ENCODE measurements at regions not wholly inside any gene's neighbourhood (a gene's known extent, or its start where the extent isn't known, plus 50 kb on each side); places are given as distances from the start of the nearest gene placed in this dataset.

DNA sequence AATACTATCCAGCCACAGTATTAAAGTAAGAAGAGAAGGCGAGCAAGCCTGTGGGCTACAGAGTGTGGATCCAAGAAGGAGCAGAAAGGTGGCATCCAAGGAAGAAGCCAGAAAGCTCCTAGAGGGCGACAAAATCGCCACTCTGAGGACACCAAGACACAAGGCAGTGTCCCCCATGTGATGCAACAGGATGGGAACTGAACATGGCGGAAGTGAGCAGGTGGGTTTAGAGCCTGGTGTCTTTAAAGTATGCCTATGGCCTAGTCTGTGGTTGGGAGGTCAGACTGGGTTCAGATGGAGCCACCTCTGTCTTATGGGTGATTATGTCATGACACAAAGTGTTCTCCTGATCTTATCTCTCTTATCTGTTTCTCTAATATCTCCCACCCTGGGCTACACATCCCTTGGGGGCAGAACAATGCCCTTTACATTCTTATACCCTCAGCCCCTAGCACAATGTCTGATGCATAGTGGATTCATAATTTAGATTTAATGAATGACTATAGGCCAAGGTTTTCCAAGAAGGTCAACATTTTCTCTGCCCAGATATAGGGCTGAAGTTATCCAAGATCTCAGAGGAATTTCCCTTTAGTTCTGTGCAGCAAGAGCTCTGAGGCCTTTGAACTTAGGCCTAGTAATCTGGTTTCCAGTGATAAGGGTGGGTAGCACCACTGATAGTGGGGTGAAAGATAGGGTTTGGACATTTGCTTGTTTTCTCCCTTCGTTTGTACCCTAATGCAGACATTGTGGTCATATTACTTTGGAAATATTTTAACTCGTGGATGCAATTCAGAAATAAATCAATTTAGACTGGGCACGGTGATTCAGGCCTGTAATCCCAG is 167.3 kb upstream of the AKIRIN2 start:
- in situ Hi-C loops (cut with HindIII; ENCODE audit: low sequenced_read_pairs), result no loop called here
- no peak overlapping the region for H3K4me3 ChIP-seq (ENCODE audit: low read depth, low read length)
- TF ChIP-seq, protein P1, sequence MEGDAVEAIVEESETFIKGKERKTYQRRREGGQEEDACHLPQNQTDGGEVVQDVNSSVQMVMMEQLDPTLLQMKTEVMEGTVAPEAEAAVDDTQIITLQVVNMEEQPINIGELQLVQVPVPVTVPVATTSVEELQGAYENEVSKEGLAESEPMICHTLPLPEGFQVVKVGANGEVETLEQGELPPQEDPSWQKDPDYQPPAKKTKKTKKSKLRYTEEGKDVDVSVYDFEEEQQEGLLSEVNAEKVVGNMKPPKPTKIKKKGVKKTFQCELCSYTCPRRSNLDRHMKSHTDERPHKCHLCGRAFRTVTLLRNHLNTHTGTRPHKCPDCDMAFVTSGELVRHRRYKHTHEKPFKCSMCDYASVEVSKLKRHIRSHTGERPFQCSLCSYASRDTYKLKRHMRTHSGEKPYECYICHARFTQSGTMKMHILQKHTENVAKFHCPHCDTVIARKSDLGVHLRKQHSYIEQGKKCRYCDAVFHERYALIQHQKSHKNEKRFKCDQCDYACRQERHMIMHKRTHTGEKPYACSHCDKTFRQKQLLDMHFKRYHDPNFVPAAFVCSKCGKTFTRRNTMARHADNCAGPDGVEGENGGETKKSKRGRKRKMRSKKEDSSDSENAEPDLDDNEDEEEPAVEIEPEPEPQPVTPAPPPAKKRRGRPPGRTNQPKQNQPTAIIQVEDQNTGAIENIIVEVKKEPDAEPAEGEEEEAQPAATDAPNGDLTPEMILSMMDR (IDR thresholded peaks at IDR 0.05; ENCODE audit: low read depth, low read length), result no peak
- DNase-seq (ENCODE audit: low read depth, low spot score), result no peak

DNA sequence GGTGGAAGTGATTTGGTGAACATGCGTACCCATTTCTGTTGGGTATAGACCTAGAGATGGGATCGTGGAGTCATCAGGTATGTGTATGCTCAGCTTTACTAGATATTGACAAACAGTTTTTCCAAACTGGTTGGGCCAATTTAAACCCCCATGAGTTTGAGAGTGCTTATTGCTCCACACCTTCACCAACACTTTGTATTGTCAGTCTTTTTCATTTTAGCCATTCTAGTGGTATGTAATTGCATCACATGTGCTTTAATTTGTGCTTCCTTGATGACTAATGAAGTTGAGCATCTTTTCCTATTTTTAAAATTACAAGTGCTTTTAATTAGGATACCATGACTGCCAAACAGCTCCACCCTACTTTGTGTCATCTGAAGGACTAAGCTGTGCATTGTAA is 158.9 kb upstream of the AKIRIN2 start:
- in situ Hi-C loops (cut with HindIII; ENCODE audit: low sequenced_read_pairs), result no loop called here

DNA sequence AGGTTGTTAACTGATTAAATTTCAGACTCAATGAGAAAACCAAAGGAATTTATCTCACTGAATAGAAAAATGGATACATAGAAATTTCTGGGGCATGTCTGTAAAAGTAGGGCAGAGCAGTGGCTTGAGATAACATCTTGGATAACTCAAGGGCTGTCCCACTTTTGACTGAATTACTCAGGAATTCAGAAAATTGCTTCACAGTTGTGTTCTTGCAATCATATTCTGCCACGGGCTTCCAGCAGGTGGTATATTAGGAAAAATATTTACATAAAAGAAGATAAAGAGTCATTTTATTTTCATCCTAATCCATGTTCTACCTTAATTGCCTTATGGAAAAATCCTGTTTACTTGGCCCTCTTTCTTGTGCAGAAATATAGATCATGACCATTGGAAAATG is 156.4 kb upstream of the AKIRIN2 start:
- in situ Hi-C loops (cut with HindIII; ENCODE audit: low sequenced_read_pairs), result no loop called here
- DNase-seq (ENCODE audit: low read depth, low spot score), result no peak
- TF ChIP-seq, protein P1 (IDR thresholded peaks at IDR 0.05; ENCODE audit: low read depth, low read length), result no peak
- no peak overlapping the region for H3K4me3 ChIP-seq (ENCODE audit: low read depth, low read length)

More for the DNA sequence above, 158.9 kb upstream of the AKIRIN2 start:
- H3K4me3 ChIP-seq (ENCODE audit: low read depth, low read length), result no peak overlapping the region
- no peak for DNase-seq (ENCODE audit: low read depth, low spot score)
- TF ChIP-seq, protein P1 (IDR thresholded peaks at IDR 0.05; ENCODE audit: low read depth, low read length), result no peak

DNA sequence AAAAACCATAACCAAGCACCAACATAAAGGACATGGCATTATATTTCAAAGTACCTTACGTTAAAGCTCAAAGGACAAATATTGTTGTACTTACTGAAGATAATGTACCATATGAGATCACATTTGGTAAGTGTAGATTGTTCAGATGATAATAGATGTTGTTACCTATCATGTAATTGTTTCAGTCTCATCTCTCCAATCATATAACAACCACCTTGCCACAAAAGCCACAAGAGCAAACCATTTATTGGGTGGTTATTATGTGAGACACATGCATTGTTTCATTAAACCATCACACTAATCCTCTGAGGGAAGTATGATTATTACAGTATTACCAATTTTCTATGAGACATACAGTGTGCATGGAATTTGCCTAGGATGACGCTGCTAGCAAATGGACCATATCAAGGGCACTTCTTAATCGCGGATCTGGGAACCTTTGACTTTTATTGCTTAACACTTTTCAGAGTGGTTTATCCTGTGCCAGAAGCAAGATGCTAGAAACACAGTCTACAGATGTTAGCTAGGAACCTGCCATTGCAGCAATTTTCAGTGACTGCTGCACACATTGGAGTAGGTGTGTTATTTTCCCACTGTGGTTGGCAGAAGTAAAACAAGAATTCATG is 149.8 kb upstream of the AKIRIN2 start:
- no peak for DNase-seq (ENCODE audit: low read depth, low spot score)
- TF ChIP-seq, protein P1 (IDR thresholded peaks at IDR 0.05; ENCODE audit: low read depth, low read length), result no peak
- in situ Hi-C loops (cut with HindIII; ENCODE audit: low sequenced_read_pairs), result no loop called here
- H3K4me3 ChIP-seq (ENCODE audit: low read depth, low read length), result no peak overlapping the region

DNA sequence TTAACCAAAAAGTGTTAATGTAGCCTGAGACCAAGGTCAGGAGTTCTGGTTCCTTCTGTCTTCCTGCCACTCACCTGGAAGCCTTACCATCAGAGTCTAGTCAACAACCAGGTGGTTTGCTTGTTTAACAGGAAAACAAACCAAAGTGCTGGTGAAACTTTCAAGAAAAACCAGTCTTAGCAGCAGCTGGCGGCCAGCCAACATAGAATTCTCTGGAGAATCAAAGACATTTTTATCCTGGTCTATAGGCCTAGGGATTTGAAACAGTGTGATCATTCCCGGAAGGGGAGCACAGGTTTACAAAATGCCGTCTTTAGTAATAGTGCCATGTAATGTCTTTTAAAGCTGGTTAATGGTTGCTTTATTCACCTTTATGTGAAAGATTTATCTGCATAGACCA is 146.6 kb upstream of the AKIRIN2 start:
- TF ChIP-seq, protein P1 (IDR thresholded peaks at IDR 0.05; ENCODE audit: low read depth, low read length), result no peak
- H3K4me3 ChIP-seq (ENCODE audit: low read depth, low read length), result no peak overlapping the region
- DNase-seq (ENCODE audit: low read depth, low spot score), result no peak
- in situ Hi-C loops (cut with HindIII; ENCODE audit: low sequenced_read_pairs), result no loop called here

DNA sequence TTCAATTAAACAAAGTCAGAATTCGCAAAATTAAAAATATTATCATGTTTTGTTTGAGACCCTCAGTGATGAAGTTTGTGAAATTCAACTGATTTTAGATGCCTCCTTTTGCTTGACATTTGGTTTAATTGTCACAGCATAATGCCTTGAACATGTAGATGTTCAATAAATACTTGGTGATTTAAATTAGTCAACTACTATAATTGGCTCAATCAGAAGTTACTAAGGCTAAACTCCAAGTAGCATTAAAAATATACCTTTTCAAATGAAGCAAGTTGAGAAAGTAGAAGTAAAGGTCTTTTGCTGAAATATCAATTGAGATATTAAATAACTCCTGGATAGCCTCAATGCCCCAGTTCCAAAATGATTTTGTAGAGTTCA is 145.8 kb upstream of the AKIRIN2 start:
- DNase-seq (ENCODE audit: low read depth, low spot score), result no peak
- no peak overlapping the region for H3K4me3 ChIP-seq (ENCODE audit: low read depth, low read length)
- in situ Hi-C loops (cut with HindIII; ENCODE audit: low sequenced_read_pairs), result no loop called here
- TF ChIP-seq, protein P1 (IDR thresholded peaks at IDR 0.05; ENCODE audit: low read depth, low read length), result no peak

Data from astrocyte of the spinal cord (primary cell).